ENCODE measurements at regions not wholly inside any gene's neighbourhood (a gene's known extent, or its start where the extent isn't known, plus 50 kb on each side); places are given as distances from the start of the nearest gene placed in this dataset.

- peak; percentile 11 for DNase-seq (ENCODE audit: low read depth)
- in situ Hi-C loops (cut with HindIII; ENCODE audit: low sequenced_read_pairs) = no loop called here
- peak; percentile 26 for TF ChIP-seq CTCF (IDR thresholded peaks at IDR 0.05; ENCODE audit: low read depth, low read length, missing control alignments)
- no peak overlapping the region for H3K4me3 ChIP-seq (ENCODE audit: low read depth, low read length)
Observed at GRCh38 chr4:63717384-63717783, 691.9 kb downstream of the TECRL start.

GRCh38 chr4:63708661-63709060 lies 700.6 kb downstream of the TECRL start:
- H3K4me3 ChIP-seq (ENCODE audit: low read depth, low read length) = no peak overlapping the region
- TF ChIP-seq CTCF (IDR thresholded peaks at IDR 0.05; ENCODE audit: low read depth, low read length, missing control alignments) = no peak
- DNase-seq (ENCODE audit: low read depth) = no peak
- in situ Hi-C loops (cut with HindIII; ENCODE audit: low sequenced_read_pairs) = no loop called here

- in situ Hi-C loops (cut with HindIII; ENCODE audit: low sequenced_read_pairs) = no loop called here
- H3K4me3 ChIP-seq (ENCODE audit: low read depth, low read length) = no peak overlapping the region
- DNase-seq (ENCODE audit: low read depth) = no peak
- TF ChIP-seq CTCF (IDR thresholded peaks at IDR 0.05; ENCODE audit: low read depth, low read length, missing control alignments) = no peak
Observed at GRCh38 chr4:63700569-63700968, 708.7 kb downstream of the TECRL start.

- in situ Hi-C loops (cut with HindIII; ENCODE audit: low sequenced_read_pairs) = no loop called here
- no peak for TF ChIP-seq CTCF (IDR thresholded peaks at IDR 0.05; ENCODE audit: low read depth, low read length, missing control alignments)
- DNase-seq (ENCODE audit: low read depth) = no peak
- no peak overlapping the region for H3K4me3 ChIP-seq (ENCODE audit: low read depth, low read length)
Observed at GRCh38 chr4:63693321-63693720, 715.9 kb downstream of the TECRL start.

- H3K4me3 ChIP-seq (ENCODE audit: low read depth, low read length) = no peak overlapping the region
- in situ Hi-C loops (cut with HindIII; ENCODE audit: low sequenced_read_pairs) = no loop called here
- no peak for DNase-seq (ENCODE audit: low read depth)
- no peak for TF ChIP-seq CTCF (IDR thresholded peaks at IDR 0.05; ENCODE audit: low read depth, low read length, missing control alignments)
Observed at GRCh38 chr4:63678358-63678931, 730.8 kb downstream of the TECRL start.

- no peak for DNase-seq (ENCODE audit: low read depth)
- in situ Hi-C loops (cut with HindIII; ENCODE audit: low sequenced_read_pairs) = no loop called here
Observed at GRCh38 chr4:63670735-63671134, 738.5 kb downstream of the TECRL start.

More at GRCh38 chr4:63670735-63671134, 738.5 kb downstream of the TECRL start:
- no peak for TF ChIP-seq CTCF (IDR thresholded peaks at IDR 0.05; ENCODE audit: low read depth, low read length, missing control alignments)
- H3K4me3 ChIP-seq (ENCODE audit: low read depth, low read length) = no peak overlapping the region
